ENCODE measurements at regions not wholly inside any gene's neighbourhood (a gene's known extent, or its start where the extent isn't known, plus 50 kb on each side); places are given as distances from the start of the nearest gene placed in this dataset.

DNA sequence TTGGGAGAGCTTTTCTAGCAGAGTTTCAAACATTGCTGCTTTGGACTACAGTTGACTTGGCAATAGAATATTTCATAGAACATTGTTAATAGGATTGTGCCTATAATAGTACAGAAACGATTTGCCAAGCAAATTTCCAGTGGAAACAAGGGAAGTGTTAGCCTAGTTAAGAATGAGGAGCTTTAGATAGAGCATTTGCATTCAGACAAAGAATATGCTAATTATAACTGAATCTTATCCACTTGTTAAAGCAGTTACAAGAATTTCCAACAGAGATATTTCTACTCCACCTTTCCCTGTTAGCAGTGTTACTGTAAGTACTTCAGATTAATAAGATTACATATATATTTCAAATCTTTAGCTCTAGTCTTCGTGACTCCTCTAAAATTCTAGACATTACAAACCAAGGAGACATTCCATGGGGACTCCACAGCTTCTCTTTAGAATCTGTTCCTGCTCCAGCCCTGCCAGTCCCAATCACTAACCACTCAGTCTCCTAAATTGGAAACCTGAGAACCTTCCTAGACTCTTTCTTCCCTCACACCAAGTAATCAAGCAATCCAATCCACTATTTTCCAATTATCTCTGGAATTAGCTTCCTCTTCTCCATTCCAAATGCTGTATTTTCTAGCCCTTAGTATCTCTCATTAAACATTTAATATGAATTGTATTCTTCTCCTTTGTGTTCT lies 141.8 kb upstream of the PBX1 start:
- no peak for DNase-seq (ENCODE audit: extremely low read depth, low read depth)
- TF ChIP-seq CTCF (IDR thresholded peaks at IDR 0.05; ENCODE audit: low read depth, low read length, missing control alignments), result no peak
- no peak overlapping the region for H3K4me3 ChIP-seq (replicated peaks; ENCODE audit: low read depth, low read length)

GRCh38 chr1:164423136-164423535 lies 135.8 kb upstream of the PBX1 start:
- no peak overlapping the region for H3K4me3 ChIP-seq (replicated peaks; ENCODE audit: low read depth, low read length)
- TF ChIP-seq CTCF (IDR thresholded peaks at IDR 0.05; ENCODE audit: low read depth, low read length, missing control alignments), result no peak
- DNase-seq (ENCODE audit: extremely low read depth, low read depth), result no peak

DNA sequence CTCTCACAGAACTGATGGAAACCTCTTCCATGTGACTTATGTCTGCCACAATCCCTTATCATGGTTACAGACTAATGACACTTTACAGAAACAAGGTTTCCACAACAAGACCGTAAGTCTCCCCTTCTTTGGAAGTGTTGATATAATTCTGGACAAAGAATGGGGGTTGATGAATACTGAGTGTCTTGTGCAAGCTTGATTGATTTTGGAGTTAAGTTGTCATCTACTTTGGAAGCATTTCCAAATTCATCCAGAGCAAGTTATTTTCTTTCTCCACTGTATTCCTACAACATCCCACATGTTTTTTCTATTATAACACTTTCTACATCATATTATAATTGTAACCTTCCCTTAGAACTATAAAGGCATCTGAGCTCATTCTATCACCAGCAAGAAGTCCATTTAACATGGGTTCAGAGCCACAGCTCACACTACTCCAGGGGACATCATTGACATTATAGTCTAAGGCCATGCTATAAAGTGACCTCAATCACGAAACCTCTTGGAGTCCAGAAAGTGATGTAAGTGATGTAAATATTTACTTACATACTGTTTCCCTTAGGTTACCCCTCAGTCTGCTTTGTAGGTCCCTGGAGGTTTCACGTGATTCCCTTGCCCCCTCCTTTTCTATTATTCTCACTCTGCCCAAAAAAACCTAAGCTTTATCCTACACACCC lies 125.7 kb upstream of the PBX1 start:
- TF ChIP-seq CTCF (IDR thresholded peaks at IDR 0.05; ENCODE audit: low read depth, low read length, missing control alignments), result no peak
- no peak overlapping the region for H3K4me3 ChIP-seq (replicated peaks; ENCODE audit: low read depth, low read length)
- DNase-seq (ENCODE audit: extremely low read depth, low read depth), result no peak

DNA sequence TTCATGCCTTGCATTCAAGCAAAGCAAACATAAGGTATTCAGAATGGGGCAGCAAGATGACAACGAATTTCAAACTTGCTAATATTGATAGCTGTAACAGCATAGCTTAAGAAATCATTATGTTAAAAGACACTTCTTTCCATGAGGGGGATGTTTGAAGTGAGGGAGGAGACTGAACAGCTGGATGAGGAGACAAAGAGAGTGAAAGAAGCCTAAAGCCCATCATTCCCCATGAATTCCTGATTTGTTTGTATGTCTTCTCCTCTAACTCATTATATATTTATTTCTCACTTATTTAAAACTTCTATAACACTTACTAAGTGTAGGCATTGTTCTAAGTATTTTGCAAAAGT lies 125.2 kb upstream of the PBX1 start:
- DNase-seq (ENCODE audit: extremely low read depth, low read depth), result no peak
- TF ChIP-seq CTCF (IDR thresholded peaks at IDR 0.05; ENCODE audit: low read depth, low read length, missing control alignments), result no peak
- H3K4me3 ChIP-seq (replicated peaks; ENCODE audit: low read depth, low read length), result no peak overlapping the region

DNA sequence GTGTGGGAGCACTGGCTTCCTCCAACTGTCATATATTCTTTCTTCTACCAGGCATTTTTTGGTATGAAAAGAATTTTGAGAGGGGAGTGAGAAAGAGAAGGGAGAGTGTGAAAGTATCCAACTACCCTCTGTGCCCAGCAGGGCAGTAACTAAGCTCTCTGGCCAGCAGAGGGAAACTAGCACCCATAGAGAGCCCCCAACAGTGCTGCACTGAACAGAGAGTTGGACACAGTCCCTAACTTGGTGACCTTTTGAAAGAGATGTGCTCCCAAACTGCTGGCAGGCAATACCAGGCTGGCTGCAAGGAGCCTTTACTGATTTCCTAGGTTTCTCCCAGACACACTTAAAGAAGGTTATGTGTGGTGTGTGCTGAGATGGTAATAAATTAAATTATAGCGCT lies 118.8 kb upstream of the PBX1 start:
- DNase-seq (ENCODE audit: extremely low read depth, low read depth), result no peak
- TF ChIP-seq CTCF (IDR thresholded peaks at IDR 0.05; ENCODE audit: low read depth, low read length, missing control alignments), result peak; percentile 46
- no peak overlapping the region for H3K4me3 ChIP-seq (replicated peaks; ENCODE audit: low read depth, low read length)

GRCh38 chr1:164443166-164443565 lies 115.8 kb upstream of the PBX1 start:
- DNase-seq (ENCODE audit: extremely low read depth, low read depth), result no peak
- TF ChIP-seq CTCF (IDR thresholded peaks at IDR 0.05; ENCODE audit: low read depth, low read length, missing control alignments), result no peak
- H3K4me3 ChIP-seq (replicated peaks; ENCODE audit: low read depth, low read length), result no peak overlapping the region
